Left renal pelvis (tissue), 4 donors: ENCODE measurements at regions not wholly inside any gene's neighbourhood (a gene's known extent, or its start where the extent isn't known, plus 50 kb on each side); places are given as distances from the start of the nearest gene placed in this dataset.
"Not testable (repeated sequence)": the region's sequence is repeated elsewhere in the genome, so short reads cannot be mapped to it uniquely, and the experiment has no call there.

ENCODE experiments used
- DNase-seq, 4 donors: peaks; one replicate each; pipeline ENCODE4 v3.0.0-alpha.2; 2013; ENCODE audit warnings: low read depth in 4 of 4, low spot score in 3 of 4

DNA sequence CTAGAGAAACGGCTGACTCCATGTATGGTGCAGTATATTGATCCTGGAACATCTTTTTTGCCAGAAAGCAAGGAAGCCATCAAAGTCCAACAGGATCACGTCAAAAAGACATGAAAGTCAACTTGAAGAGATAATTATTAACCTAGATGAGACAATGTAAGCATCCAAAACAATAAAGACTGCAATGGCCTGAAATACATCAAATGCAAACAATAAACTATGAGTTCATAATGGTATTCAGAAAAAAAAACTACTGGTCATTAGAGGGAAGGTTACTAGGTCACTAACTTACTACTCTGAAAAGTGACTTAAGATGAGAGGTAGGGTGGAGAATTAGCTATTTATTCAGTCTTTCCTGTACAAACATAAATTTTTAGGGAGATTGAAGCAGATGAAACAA is 75.3 kb upstream of the OR4F16 start:
- DNase-seq = not testable (repeated sequence)

- DNase-seq = not testable (repeated sequence)
These were observed 85.0 kb upstream of the OR4F16 start for GRCh38 chr1:771449-771848.

GRCh38 chr1:777480-778180 is 91.2 kb upstream of the OR4F16 start:
- not testable (repeated sequence) for DNase-seq

- DNase-seq = peak; percentile 98 to 100 (median 98)
These were observed 92.2 kb upstream of the OR4F16 start for GRCh38 chr1:778451-779278.

DNA sequence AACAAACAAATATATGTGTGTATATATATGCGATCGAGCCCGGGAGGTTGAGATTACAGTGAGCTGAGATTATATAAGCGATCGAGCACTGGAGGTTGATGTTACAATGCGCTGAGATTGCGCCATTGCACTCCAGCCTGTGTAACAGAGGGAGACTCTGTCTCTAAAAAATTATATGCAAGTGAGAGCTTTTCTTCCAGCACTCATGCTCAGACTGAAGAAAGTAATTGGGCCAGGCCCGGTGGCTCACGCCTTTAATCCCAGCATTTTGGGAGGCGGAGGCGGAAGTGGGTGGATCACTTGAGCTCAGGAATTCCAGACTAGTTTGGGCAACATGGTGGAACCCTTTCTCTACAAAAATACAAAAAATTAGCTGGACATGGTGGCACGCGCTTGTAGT is 93.2 kb upstream of the OR4F16 start:
- not testable (repeated sequence) for DNase-seq

GRCh38 chr1:788835-789234 is 102.4 kb upstream of the OR4F16 start:
- DNase-seq = no peak

GRCh38 chr1:789606-790005 is 103.2 kb upstream of the OR4F16 start:
- DNase-seq = not testable (repeated sequence)

GRCh38 chr1:790388-790930 is 104.0 kb upstream of the OR4F16 start:
- DNase-seq = not testable (repeated sequence)

GRCh38 chr1:794310-794709 is 107.9 kb upstream of the OR4F16 start:
- DNase-seq = not testable (repeated sequence)

GRCh38 chr1:794918-795584 is 108.6 kb upstream of the OR4F16 start:
- DNase-seq = not testable (repeated sequence)

GRCh38 chr1:797649-798048 is 111.2 kb upstream of the OR4F16 start:
- not testable (repeated sequence) for DNase-seq

GRCh38 chr1:800397-800796 is 113.9 kb upstream of the OR4F16 start:
- DNase-seq = not testable (repeated sequence)

DNA sequence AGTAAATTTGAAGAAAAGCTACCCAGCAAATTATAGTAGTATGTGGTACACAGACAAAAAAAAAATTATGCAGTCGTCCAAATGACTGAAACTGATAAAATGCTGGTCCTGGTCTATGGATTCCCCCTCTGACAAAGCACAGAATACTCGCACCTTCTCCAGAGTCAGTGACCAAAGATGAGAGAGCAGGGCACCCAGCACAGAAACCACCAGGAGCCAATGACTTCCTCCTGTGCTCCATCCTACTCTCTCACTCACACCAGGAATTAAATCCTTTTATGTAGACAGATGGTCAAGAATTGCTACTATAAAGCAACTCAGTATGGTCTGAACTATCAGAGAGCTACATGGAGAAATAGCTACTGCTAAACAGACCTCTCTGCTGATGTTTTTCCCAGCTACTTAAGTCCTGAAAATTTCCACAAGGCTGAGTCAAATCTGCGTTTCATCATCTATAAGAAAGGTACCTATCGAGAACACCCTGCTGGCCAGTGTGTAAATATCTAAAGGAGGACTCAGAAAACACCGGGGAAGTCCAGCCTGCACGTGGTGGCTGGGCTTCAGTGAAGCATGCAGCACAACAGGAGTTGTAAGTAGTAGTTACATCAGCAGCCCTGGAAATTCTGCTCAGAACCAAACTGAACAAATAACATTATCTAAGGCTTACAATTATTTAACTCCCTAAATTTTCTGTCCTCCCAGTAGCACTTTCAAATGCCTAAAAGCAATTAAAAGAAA is 118.1 kb upstream of the OR4F16 start:
- not testable (repeated sequence) for DNase-seq

GRCh38 chr1:805310-805709 is 118.4 kb upstream of the SAMD11 start:
- DNase-seq = not testable (repeated sequence)

GRCh38 chr1:807066-807465 is 116.7 kb upstream of the SAMD11 start:
- not testable (repeated sequence) for DNase-seq

- not testable (repeated sequence) for DNase-seq
These were observed 115.9 kb upstream of the SAMD11 start for GRCh38 chr1:807699-808390.

GRCh38 chr1:810949-811348 is 112.8 kb upstream of the SAMD11 start:
- DNase-seq = not testable (repeated sequence)

DNA sequence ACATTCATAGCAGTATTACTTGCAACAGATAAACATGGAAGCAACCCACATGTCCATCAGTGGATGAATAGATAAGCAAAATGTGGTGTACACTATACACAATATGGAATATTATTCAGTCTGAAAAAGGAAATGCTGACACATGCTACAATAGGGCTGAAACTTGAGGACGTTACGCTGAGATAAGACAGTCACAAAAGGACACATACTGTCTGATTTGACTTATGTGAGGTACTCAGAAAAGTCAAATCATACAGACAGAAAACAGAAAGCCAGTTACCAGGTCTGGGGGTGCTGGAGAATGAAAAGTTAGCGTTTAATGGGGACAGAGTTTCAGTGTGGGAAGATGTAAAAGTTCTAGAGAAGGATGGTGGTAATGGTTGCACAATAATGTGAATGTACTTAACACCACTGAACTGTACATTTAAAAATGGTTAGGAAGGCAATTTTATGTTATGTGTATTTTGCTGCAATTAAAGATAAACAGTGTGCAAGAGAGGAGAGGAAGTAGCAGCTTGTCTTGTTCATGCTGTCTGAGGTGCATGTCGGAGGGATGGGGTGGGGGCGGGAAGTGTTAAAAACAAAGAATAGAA is 111.1 kb upstream of the SAMD11 start:
- DNase-seq = not testable (repeated sequence)

- DNase-seq = not testable (repeated sequence)
These were observed 109.2 kb upstream of the SAMD11 start for GRCh38 chr1:814543-814942.
